Spinal cord (tissue), 9 donors: ENCODE measurements at regions not wholly inside any gene's neighbourhood (a gene's known extent, or its start where the extent isn't known, plus 50 kb on each side); places are given as distances from the start of the nearest gene placed in this dataset.

Source experiments
- DNase-seq, 6 donors: peaks; one replicate each; pipeline versions ENCODE4 v3.0.0 to v3.0.0-alpha.2; 2013 to 2015; ENCODE audit warnings: low spot score in 6 of 6, low read depth in 4 of 6
- H3K27ac ChIP-seq: one replicate; pipeline ENCODE4 v1.5.1; 2013; ENCODE audit warnings: low read depth, low read length, control low read depth
- H3K27me3 ChIP-seq: one replicate; pipeline ENCODE4 v1.6.1; 2013; ENCODE audit warnings: low read length; ENCODE audit not compliant: control insufficient read depth, insufficient read depth
- H3K36me3 ChIP-seq: one replicate; pipeline ENCODE4 v1.6.1; 2013; ENCODE audit warnings: low read length; ENCODE audit not compliant: control insufficient read depth, insufficient read depth
- H3K4me1 ChIP-seq: one replicate; pipeline ENCODE4 v1.6.1; 2013; ENCODE audit warnings: low read length; ENCODE audit not compliant: control insufficient read depth, insufficient read depth
- H3K4me3 ChIP-seq: one replicate; pipeline ENCODE4 v1.5.1; 2013; ENCODE audit warnings: low read depth, low read length, control low read depth
- H3K9me3 ChIP-seq: one replicate; pipeline ENCODE4 v1.6.1; 2013; ENCODE audit warnings: low read length; ENCODE audit not compliant: control insufficient read depth, insufficient read depth
- WGBS: methylation state at CpG from one replicate; pipeline ENCODE4 v1.1.5; 2013; ENCODE audit warnings: missing lambda C conversion rate; ENCODE audit not compliant: insufficient coverage; 5-methylcytosine and 5-hydroxymethylcytosine counted together
- donor health status: healthy.

GRCh38 chr6:169028343-169028742, 225.3 kb downstream of the THBS2 start:
- Histone ChIP-seq H3K27ac (no peak overlapping the region), H3K9me3 (no peaks in the 10 kb centered on the region), H3K27me3 (no peaks in the 10 kb centered on the region), H3K4me3 (no peak overlapping the region), H3K4me1 (peaks cover 9% of the 10 kb centered on the region), H3K36me3 (no peaks in the 10 kb centered on the region)
- no peak for DNase-seq
- 90% methylated on average over 1 of the region's 3 CpGs for WGBS

DNA sequence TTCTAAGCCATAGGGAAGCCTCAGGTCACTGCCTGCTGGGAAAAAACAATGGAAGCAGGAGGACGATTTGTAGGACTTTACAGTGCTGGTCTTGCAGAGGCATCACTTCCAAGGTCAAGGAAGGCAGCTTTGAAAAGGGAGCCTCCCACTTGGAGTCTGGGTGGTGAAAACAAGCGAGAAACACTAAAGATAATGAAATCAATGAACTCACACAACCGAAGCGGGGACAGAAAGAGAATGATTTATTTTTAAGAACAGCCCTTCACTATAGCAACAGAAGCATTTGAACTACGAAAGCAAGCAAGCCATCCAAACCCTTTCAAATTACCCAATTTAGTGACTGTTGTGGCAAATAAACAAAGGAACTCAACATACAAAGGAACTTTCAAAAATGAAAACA, 227.5 kb downstream of the THBS2 start:
- no peak overlapping the region for H3K27ac ChIP-seq
- no peaks in the 10 kb centered on the region for H3K9me3 ChIP-seq
- H3K4me1 ChIP-seq: peaks cover 10% of the 10 kb centered on the region
- peak in 3 of 6 donors; percentile 37 to 79 (median 67) for DNase-seq
- H3K27me3 ChIP-seq: no peaks in the 10 kb centered on the region
- no peaks in the 10 kb centered on the region for H3K36me3 ChIP-seq
- no peak overlapping the region for H3K4me3 ChIP-seq
- WGBS: 9% methylated on average over 1 of the region's 5 CpGs

GRCh38 chr6:169024047-169024660, 229.5 kb downstream of the THBS2 start:
- 93% methylated on average over 53 of the region's 54 CpGs for WGBS

GRCh38 chr6:169023161-169023874, 230.3 kb downstream of the THBS2 start:
- H3K27me3 ChIP-seq: no peaks in the 10 kb centered on the region
- 93% methylated on average over 19 of the region's 23 CpGs for WGBS

More at GRCh38 chr6:169024047-169024660, 229.5 kb downstream of the THBS2 start:
- Histone ChIP-seq H3K4me3 (no peak overlapping the region), H3K36me3 (no peaks in the 10 kb centered on the region), H3K9me3 (no peaks in the 10 kb centered on the region), H3K27ac (no peak overlapping the region), H3K4me1 (peaks cover 15% of the 10 kb centered on the region), H3K27me3 (no peaks in the 10 kb centered on the region)
- DNase-seq: no peak

GRCh38 chr6:169022079-169022478, 231.6 kb downstream of the THBS2 start:
- 74% methylated on average over 11 of the region's 12 CpGs for WGBS
- Histone ChIP-seq H3K27ac (no peak overlapping the region), H3K36me3 (no peaks in the 10 kb centered on the region), H3K9me3 (no peaks in the 10 kb centered on the region), H3K27me3 (no peaks in the 10 kb centered on the region), H3K4me3 (no peak overlapping the region), H3K4me1 (peaks cover 15% of the 10 kb centered on the region)
- DNase-seq: peak in 1 of 6 donors; percentile 47

More at GRCh38 chr6:169023161-169023874, 230.3 kb downstream of the THBS2 start:
- no peak overlapping the region for H3K27ac ChIP-seq
- H3K4me3 ChIP-seq: no peak overlapping the region
- no peak for DNase-seq
- H3K4me1 ChIP-seq: peaks cover 15% of the 10 kb centered on the region
- no peaks in the 10 kb centered on the region for H3K36me3 ChIP-seq
- no peaks in the 10 kb centered on the region for H3K9me3 ChIP-seq

- DNase-seq: no peak
- H3K9me3 ChIP-seq: peaks cover 4% of the 10 kb centered on the region
- H3K27me3 ChIP-seq: no peaks in the 10 kb centered on the region
- H3K36me3 ChIP-seq: no peaks in the 10 kb centered on the region
- H3K27ac ChIP-seq: no peak overlapping the region
- no peak overlapping the region for H3K4me3 ChIP-seq
- WGBS: 70% methylated on average over 8 of the region's 8 CpGs
- peaks cover 15% of the 10 kb centered on the region for H3K4me1 ChIP-seq
Observed at GRCh38 chr6:169020821-169021220, 232.8 kb downstream of the THBS2 start.

DNA sequence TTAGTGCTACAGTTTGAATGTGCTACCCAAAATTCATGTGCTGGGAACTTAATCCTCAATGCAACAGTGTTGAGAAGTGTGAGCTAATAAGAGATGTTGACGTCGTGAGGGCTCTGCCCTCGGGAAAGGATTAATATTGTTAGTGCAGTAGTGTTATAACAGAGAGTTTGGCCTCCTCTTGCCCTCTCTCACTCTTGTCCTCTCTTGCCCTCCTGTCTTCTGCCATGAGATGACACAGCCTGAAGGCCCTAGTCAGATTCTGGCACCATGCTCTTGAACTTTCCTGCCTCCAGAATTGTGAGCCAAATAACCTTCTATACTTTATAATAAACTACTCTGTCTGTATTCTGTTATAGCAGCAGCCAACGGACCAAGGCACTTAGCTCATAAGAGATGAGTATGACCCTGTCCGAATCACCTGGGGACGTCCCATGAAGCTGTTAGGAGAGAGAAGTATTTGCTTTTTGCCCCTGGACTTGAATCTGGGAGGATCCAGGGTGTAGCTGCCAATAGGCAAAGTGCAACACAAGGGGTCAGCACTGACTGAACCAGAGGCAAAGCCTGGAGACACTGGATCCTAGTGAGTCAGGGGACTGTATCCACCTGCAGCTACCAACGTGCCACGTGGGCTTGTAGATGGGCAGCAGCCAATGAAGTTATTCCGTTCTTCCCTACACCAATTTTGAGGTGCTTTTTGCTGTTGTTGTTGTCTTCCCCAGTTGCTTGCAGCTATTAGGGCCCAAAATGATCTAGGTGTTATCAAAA, 233.7 kb downstream of the THBS2 start:
- 84% methylated on average over 5 of the region's 9 CpGs for WGBS
- Histone ChIP-seq H3K4me3 (no peak overlapping the region), H3K27me3 (no peaks in the 10 kb centered on the region), H3K4me1 (peaks cover 11% of the 10 kb centered on the region), H3K27ac (no peak overlapping the region), H3K9me3 (peaks cover 5% of the 10 kb centered on the region), H3K36me3 (no peaks in the 10 kb centered on the region)
- DNase-seq: no peak

GRCh38 chr6:169019111-169019510, 234.5 kb downstream of the THBS2 start:
- H3K4me1 ChIP-seq: peaks cover 11% of the 10 kb centered on the region
- H3K36me3 ChIP-seq: no peaks in the 10 kb centered on the region
- no CpG with 5 or more reads among the region's 3 CpGs for WGBS
- H3K27me3 ChIP-seq: no peaks in the 10 kb centered on the region
- no peak for DNase-seq
- peaks cover 5% of the 10 kb centered on the region for H3K9me3 ChIP-seq
- no peak overlapping the region for H3K4me3 ChIP-seq
- no peak overlapping the region for H3K27ac ChIP-seq

DNA sequence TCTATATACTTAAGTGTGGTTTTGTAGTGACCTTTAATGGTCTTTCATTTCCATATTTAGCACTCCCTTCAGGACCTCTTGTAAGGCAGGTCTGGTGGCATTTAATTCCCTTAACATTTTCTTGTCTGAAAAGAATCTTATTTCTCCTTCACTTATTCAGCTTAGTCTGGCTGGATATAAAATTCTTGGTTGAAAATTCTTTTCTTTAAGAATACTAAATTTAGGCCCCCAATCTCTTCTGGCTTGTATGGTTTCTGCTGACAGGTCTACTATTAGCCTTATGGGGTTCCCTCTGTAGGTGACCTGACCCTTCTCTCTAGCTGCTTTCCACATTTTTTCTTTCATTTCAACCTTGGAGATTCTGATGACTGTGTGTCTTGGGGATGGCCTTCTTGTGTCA, 236.9 kb downstream of the THBS2 start:
- no peaks in the 10 kb centered on the region for H3K27me3 ChIP-seq
- no peak overlapping the region for H3K27ac ChIP-seq
- peaks cover 6% of the 10 kb centered on the region for H3K4me1 ChIP-seq
- no peaks in the 10 kb centered on the region for H3K36me3 ChIP-seq
- DNase-seq: no peak
- H3K4me3 ChIP-seq: no peak overlapping the region
- H3K9me3 ChIP-seq: peaks cover 5% of the 10 kb centered on the region
